Right lobe of liver (tissue), 6 donors: ENCODE measurements at regions not wholly inside any gene's neighbourhood (a gene's known extent, or its start where the extent isn't known, plus 50 kb on each side); places are given as distances from the start of the nearest gene placed in this dataset.

Source experiments
- ATAC-seq, 4 donors: fragments of 200-7000 bp; cut with Tn5 transposase; one replicate each; pipeline ENCODE4 v1.9.1; 2020; ENCODE audit warnings: mild to moderate bottlenecking in 4 of 4, moderate library complexity in 4 of 4
- DNase-seq, 3 donors: peaks; one replicate each; pipeline ENCODE4 v3.0.0-alpha.2; 2020
- H3K27ac ChIP-seq, 3 donors: fragments of 200-600 bp; one replicate each; pipeline ENCODE4 v1.8.0; 2022
- H3K27me3 ChIP-seq, 2 donors: fragments of 200-600 bp; one replicate each; pipeline ENCODE4 v1.8.0; 2022
- H3K36me3 ChIP-seq, 4 donors: fragments of 200-600 bp; sonication (generic) in 1 of 4; one replicate each; pipeline versions ENCODE4 v1.5.1 to v1.8.0; 2017 to 2022; ENCODE audit warnings: control low read depth in 1 of 4
- H3K4me1 ChIP-seq, 4 donors: fragments of 200-600 bp; sonication (generic) in 1 of 4; one replicate each; pipeline versions ENCODE4 v1.5.1 to v1.8.0; 2017 to 2022; ENCODE audit warnings: control low read depth in 1 of 4
- H3K4me3 ChIP-seq, 3 donors: fragments of 200-600 bp; one replicate each; pipeline ENCODE4 v1.8.0; 2022
- H3K9me3 ChIP-seq, 4 donors: fragments of 200-600 bp; sonication (generic) in 1 of 4; one replicate each; pipeline versions ENCODE4 v1.5.1 to v1.8.0; 2017 to 2022; ENCODE audit warnings: control low read depth in 1 of 4
- CTCF ChIP-seq, 4 donors: fragments of 200-600 bp in 3 of 4; fragments of 450-650 bp in 1 of 4; IDR thresholded peaks; one replicate each; pipeline versions ENCODE4 v1.5.1 to v1.8.0; 2016 to 2022; ENCODE audit warnings: antibody characterized with exemption in 4 of 4, mild to moderate bottlenecking in 2 of 4
- POLR2A ChIP-seq: fragments of 450-650 bp; IDR thresholded peaks from one replicate; pipeline ENCODE4 v1.6.1; 2017; ENCODE audit warnings: antibody characterized with exemption, mild to moderate bottlenecking
- WGBS: methylation state at CpG from one replicate; pipeline ENCODE4 v1.1.6; 2018; ENCODE audit warnings: low coverage, low lambda C conversion rate; ENCODE audit not compliant: insufficient coverage; ENCODE audit errors: missing lambda C conversion rate; 5-methylcytosine and 5-hydroxymethylcytosine counted together
- intact Hi-C, 2 donors: fragments of 100-400 bp; cut with DNase I; formaldehyde crosslinking; loops; one replicate each; pipeline versions ENCODE4 v1.11.2 to v1.14.1; 2022
- donor health status: DM: no; HTN: yes; CAD: no.
- donor health status: DM: no; HTN: no; CAD: no.
- donor health status: DM: no; HTN: no; CAD: no.
- donor health status: DM: no; HTN: yes; CAD: no.
- donor health status: DM: no; HTN: yes; CAD: no.

GRCh38 chr11:69878927-69879728 is 59.9 kb upstream of the FGF3 start:
- TF ChIP-seq POLR2A (no peak), CTCF (IDR thresholded peaks at IDR 0.05) (no peak)

GRCh38 chr11:69879729-69880005 is 60.5 kb upstream of the FGF3 start:
- no peaks in the 10 kb centered on the region for H3K27me3 ChIP-seq
- TF ChIP-seq POLR2A = no peak
- no peak for TF ChIP-seq CTCF (IDR thresholded peaks at IDR 0.05)
- H3K27ac ChIP-seq = no peak overlapping the region
- intact Hi-C loops = loop anchor here (10.0 kb wide), 2 partner anchors 155 to 165 kb away; no protein-coding TSS in a partner anchor
- H3K4me1 ChIP-seq = no peaks in the 10 kb centered on the region
- no peaks in the 10 kb centered on the region for H3K9me3 ChIP-seq
- H3K4me3 ChIP-seq = no peak overlapping the region
- no peak for ATAC-seq
- no peak for DNase-seq
- H3K36me3 ChIP-seq = no peaks in the 10 kb centered on the region
- WGBS = 40% methylated on average over 2 of the region's 5 CpGs

More at GRCh38 chr11:69878927-69879728, 59.9 kb upstream of the FGF3 start:
- ATAC-seq (no peak), DNase-seq (peak in 2 of 3 donors; percentile 26 to 42)
- H3K27me3 ChIP-seq = no peaks in the 10 kb centered on the region
- WGBS = 31% methylated on average over 2 of the region's 11 CpGs
- H3K9me3 ChIP-seq = no peaks in the 10 kb centered on the region
- H3K36me3 ChIP-seq = no peaks in the 10 kb centered on the region
- H3K4me1 ChIP-seq = no peaks in the 10 kb centered on the region
- H3K4me3 ChIP-seq = no peak overlapping the region
- H3K27ac ChIP-seq = no peak overlapping the region
- intact Hi-C loops = no loop called here

- TF ChIP-seq POLR2A (no peak), CTCF (IDR thresholded peaks at IDR 0.05) (no peak)
- Histone ChIP-seq H3K9me3 (no peaks in the 10 kb centered on the region), H3K27ac (no peak overlapping the region), H3K27me3 (no peaks in the 10 kb centered on the region), H3K4me3 (no peak overlapping the region), H3K36me3 (no peaks in the 10 kb centered on the region), H3K4me1 (no peaks in the 10 kb centered on the region)
- intact Hi-C loops = loop anchor here (10.0 kb wide), 2 partner anchors 155 to 165 kb away; no protein-coding TSS in a partner anchor
- DNase-seq (peak; percentile 4 to 38 (median 26)), ATAC-seq (no peak)
- WGBS = 87% methylated on average over 9 of the region's 18 CpGs
These were observed 61.0 kb upstream of the FGF3 start for GRCh38 chr11:69880041-69880825.

GRCh38 chr11:69880826-69881445 is 61.7 kb upstream of the FGF3 start:
- Histone ChIP-seq H3K4me3 (no peak overlapping the region), H3K4me1 (no peaks in the 10 kb centered on the region), H3K9me3 (no peaks in the 10 kb centered on the region), H3K27me3 (no peaks in the 10 kb centered on the region), H3K27ac (no peak overlapping the region), H3K36me3 (no peaks in the 10 kb centered on the region)
- DNase-seq (peak in 2 of 3 donors; percentile 11 to 24), ATAC-seq (no peak)
- intact Hi-C loops = loop anchor here (10.0 kb wide), 2 partner anchors 156 to 166 kb away; no protein-coding TSS in a partner anchor
- WGBS = no CpG with 5 or more reads among the region's 10 CpGs
- no peak for TF ChIP-seq POLR2A
- no peak for TF ChIP-seq CTCF (IDR thresholded peaks at IDR 0.05)
